IPS DF 19.7 (cell line): ENCODE measurements at regions not wholly inside any gene's neighbourhood (a gene's known extent, or its start where the extent isn't known, plus 50 kb on each side); places are given as distances from the start of the nearest gene placed in this dataset.
A peak's percentile ranks its signal among the peaks of the same experiment; 100 is the strongest.
"Not testable (repeated sequence)": the region's sequence is repeated elsewhere in the genome, so short reads cannot be mapped to it uniquely, and the experiment has no call there.

Experiments
- DNase-seq: peaks from one replicate; pipeline ENCODE4 v3.0.0-alpha.2; 2013; ENCODE audit warnings: low read depth, low spot score

DNA sequence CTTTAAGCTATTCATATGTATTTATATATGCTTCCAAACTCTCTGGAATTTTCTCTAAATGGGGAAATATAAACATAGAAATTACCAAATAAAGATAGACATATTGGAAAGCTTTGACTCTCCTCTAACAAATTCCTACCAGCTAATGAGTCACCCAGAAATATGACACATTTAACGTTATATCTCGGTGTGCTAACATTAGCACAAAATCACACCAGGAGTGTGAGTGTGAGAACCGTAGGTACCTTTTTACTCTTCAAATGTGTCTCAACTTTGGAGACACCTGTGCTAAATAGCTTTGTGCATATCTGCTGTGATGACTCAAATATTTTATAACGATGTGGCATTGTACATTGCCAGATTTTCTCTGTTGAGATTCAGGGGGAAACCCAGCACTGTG, 714.4 kb downstream of the METTL15 start:
- no peak for DNase-seq

DNA sequence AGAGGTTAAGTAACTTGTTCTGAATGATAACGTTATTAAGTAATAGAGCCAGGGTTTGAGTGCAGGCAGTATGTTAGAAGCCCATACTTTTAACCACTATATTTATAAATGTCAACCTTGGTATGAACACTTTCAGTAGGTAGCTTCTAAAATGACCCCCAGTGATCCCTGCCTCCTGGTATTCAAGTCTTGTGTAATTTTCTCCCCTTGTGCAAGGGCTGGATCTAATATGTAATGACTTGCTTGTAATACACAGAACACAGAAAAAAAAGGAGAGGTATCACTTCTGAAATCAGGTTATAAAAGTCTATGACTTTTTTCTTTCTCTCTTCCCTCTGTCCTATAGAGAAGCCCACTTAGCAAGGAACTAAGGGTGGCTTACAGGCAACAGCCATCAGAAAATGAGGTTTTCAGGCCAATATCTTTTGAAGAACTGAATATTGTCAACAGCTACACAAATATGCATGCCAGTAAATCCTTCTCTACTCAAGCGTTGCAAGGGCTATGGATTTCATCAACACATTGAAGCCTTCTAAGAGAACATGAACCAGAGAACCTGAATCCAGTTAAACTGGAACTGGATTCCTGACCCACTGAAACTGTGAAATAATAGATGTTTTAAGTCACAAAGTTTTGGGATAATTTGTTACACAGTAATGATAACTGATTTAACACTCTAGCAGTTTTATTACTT, 712.3 kb downstream of the METTL15 start:
- DNase-seq: no peak

DNA sequence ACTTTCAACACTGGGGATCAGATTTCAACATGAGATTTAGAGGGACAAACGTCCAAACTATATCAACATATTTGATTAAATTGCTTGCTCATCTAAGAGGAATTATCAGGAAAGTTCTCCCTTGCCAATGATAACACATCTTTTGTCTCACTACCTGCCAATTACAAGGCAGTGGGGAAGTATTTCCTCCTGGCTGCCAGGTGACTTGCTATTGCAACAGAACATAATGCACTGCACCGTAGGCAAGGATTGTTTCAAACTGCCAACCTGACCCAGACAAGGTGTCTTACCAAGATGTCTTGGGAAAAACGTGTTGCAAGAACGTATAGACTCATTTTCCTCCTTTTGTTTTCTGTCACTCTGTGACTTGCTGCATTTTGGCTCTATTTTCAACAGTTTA, 711.6 kb downstream of the METTL15 start:
- DNase-seq: no peak

DNA sequence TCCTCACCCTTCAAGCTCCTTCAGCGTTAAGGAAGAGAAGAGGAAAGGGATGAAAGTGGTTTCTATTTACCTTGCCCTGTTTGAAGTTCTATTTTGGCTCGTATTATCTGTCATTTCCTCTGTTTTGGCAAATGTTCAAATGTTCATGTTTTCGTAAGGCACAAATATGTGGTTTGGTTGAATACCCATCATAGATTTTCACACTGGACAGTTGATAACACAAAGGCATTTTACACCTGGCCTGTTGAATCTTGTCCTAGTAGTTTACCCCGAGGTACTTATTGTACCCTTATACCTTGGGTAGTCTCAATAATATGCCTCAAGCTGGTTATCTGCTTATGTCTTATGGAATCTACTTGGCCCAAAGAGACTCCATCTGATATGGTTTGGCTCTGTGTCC, 706.9 kb downstream of the METTL15 start:
- no peak for DNase-seq

DNA sequence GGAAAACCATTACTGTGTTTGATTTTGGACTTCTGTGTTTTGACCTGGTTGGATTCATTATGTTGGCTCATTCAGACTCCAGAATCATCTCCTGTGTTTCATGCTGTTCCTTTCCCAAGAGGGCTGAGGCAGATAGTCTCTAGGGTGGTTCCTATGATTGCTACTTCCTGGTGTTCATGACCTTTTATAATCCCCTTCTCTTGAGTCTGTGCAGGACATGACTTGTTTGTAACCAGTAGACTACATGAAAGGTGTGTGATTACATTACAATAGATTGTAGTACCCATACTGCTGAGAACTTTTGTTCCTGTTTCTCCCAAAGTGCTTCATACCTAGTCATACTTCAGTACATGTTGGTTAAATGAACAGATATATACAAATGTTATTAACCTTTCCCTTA, 700.6 kb downstream of the METTL15 start:
- no peak for DNase-seq

DNA sequence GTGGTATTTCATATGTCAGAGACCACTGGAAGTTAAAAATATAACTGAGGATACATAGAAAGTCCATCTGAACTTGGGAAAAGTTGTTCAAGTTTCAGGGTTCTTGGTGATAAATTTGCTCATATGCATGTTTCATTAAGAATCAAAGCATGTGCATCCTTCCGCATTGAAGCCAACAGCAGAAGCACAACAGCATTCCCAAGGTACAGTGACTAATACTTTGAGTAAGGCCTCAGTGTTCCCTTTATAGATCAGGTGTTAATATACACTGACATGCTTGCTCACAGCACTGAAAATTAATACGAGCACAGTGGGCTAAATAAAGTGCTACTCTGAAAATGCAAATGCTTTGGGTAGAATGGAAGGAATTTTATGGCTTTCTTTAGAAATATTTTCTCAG, 691.1 kb downstream of the METTL15 start:
- no peak for DNase-seq

DNA sequence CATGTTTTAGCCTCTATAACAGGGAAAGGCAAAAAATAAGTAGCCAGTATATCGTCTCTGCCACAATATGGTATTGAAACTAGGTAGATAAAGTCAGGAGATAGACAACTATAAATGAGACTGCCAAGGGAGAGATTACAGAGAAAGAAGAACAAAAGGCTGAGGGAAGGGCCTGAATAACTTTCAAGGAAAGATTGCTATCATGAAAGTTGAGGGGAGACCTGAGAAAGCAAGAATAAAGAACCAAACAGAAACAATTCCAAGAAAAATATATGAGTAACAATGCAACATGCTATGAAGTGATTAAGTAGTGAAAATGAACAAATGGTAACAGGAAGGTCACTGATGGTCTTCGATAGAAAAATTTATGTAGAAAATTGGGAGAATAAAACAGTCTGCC, 690.1 kb downstream of the METTL15 start:
- DNase-seq: no peak

DNA sequence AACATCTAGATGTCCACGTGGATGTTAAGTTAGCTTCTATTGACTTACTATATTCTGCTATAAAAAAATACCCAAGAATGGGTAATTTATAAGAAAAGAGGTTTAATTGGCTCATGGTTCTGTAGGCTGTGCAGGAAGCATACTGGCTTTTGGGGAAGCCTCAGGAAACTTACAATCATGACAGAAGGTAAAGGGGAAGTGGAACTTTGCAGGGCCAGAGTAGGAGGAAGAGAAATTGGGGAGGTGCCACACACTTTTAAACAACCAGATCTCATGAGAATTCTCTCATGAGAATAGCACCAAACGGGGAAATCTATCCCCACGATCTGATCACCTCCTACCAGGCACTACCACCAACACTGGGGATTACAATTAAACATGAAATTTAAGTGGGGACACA, 689.3 kb downstream of the METTL15 start:
- no peak for DNase-seq

DNA sequence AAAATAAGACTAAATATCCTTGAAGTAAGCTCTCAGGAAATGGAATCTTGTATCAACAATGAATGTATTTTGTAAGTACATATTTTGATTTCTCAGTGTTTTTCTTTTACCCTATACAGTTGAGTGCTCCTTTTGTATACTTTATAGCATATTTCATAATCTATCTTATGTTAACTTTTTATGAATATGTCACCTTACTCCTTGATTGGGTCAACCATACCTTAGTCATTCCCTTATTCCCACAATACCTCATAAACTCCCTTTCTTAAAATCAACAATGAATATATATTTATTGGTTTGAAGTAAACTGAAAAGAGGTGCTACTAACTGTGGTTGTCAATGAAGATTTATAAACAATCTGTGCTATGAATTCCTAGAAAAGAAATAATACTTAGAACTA, 686.2 kb downstream of the METTL15 start:
- DNase-seq: no peak

DNA sequence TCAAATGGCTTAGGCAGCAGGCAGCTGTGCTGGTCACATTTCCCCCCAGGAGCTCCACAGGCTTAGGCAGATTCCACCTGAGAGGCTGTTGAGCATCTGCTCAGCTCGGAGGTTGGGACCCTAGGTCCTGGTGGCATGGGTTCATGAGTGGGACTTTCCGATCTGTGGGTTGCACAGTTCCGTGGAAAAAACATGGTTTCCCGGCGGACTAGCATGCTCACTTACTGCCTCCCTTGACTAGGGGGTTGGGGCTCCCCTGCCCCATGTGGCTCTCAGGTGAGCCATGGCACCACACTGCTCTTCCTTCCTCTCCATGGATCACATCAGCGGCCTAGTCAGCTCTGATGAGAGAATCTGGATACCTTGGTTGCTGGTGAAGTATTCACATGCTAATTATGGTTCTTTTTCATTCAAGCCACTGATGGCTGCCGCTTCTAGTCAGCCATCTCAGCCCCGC, 685.1 kb downstream of the METTL15 start:
- DNase-seq: peak; percentile 85

DNA sequence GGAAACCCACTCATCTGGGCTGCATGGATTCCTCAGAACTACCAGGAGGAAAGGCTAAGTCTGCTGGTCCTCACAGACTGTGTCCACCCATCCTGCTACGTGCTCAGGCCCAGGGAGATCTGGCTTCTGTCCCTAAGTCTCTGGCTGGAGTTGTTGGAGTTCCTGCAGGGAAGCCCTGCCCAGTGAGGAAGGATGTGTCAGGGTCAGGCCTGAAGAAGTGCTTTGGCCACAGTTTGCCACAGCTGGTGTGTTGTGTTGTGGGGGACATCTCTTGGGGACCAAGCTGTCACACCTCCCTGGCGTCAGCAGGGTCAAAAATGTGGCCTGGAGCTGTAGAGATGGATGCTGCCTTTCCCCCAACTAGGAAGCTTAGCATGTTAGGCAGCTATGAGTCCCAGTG, 684.7 kb downstream of the METTL15 start:
- no peak for DNase-seq

DNA sequence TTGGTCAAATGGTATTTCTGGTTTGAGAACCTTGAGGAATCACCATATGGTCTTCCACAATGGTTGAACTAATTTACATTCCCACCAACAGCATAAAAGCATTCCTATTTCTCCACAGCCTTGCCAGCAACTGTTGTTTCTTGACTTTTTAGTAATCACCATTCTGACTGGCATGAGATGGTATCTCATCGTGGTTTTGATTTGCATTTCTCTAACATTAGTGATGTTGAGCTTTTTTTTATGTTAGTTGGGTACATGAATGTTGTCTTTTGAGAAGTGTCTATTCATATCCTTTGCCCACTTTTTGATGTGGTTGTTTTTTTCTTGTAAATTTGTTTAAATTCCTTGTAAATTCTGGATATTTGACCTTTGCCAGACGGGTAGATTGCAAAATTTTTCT, 679.7 kb downstream of the METTL15 start:
- DNase-seq: not testable (repeated sequence)

DNA sequence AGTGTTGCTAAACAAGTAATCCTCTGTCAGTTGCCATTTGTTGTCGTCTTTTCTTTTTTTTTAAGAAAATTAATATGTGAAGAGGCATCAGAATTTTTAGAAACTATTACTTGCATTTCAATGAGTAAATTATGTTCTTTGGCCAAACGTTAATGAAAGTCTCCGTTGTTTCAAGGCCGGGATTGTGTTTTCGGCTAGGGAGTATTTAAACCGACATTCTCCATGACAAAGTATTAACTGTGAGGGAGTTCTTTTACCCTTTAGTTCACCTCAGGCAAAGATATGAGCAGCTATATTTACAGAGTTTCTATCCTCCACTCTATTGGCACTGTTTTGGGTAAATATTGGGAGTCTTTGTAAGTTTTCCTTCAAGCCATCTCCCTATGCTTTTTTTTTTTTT, 668.9 kb downstream of the METTL15 start:
- DNase-seq: no peak

DNA sequence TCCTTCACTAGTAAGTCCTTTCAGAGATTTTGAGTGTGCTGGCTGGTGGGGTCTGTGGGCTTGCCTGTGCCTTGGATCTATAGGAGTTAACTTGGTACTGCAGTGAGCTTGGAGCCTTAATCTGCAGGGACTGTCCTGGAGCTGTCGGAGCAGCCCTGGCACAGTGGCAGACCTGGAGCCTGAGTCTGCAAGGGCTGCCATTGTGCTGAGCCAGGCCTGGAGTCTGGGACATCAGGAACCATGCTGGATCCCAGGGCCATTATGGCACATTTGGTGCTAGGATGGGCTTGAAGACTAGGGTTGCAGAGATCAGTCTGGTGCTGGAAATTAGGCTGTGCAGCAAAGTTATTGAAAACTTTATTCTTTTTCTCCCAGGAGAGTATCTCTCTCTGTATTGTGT, 665.4 kb downstream of the METTL15 start:
- DNase-seq: no peak

DNA sequence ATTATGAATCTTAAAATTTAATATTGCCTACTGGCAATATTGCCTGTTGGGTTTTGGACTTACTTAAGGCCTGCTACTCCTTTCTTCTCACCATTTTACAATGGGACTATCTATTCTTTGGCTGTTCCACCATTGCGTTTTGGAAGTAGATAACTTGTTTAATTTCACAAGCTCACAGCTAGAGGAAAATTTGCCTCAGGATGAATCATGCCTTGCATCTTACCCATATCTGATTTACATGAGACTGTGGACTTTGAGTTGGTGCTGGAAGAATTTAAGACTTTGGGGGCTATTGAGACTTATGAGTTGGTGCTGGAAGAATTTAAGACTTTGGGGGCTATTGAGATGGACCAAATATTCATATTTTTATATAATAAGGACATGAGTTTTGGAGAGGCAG, 662.6 kb downstream of the METTL15 start:
- DNase-seq: no peak

DNA sequence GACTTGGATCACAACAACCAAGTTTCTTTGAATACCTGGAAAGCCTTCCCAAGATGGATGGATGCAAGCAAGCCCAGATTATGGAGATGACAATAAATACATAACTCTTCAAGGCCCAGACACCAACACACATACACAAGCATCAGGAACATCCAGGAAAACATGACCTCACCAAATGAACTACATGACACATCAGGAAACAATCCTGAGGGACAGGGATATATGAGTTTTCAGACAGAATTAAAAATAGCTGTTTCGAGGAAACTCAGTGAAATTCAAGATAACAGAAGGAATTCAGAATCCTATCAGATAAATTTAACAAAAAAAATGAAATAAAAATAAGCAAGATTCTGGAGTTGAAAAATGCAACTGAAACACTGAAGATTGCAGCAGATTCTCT, 659.4 kb downstream of the METTL15 start:
- no peak for DNase-seq

DNA sequence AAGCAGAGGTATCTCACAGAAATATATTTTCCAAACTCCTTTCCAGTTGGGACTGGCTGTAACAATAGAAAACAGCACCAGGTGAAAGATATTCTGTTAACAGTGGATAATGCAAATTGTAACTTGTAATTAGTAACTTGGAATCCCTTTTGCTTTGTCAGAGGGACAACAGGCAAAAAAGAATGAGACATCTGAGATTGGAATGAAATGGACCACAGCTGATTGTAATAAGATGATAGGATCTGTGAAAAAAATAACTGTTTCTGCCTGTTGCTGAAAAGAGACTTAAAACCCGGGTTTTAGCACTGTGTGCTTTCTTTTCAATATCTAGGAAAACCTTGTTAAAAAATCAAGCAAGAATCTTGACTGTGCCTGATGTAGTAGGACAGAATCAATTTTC, 655.7 kb downstream of the METTL15 start:
- no peak for DNase-seq

DNA sequence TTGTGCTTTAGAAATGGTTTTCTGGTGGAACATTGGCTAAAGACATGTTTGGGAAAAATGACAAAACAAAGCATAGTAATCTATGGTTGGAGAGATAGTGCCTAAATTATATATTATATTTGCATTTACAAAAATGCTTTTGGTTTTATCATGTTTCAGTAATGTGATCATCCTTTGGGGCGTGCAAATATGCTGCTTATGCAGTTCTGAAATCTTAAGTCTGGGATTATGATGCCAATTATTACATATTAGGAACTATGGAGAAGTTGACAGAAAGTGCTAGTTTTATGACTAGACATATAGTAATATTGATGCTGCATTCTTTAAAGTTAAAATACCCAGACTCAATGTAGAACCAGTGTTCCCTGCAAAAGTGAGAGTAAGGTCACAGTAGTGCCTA, 655.0 kb downstream of the METTL15 start:
- no peak for DNase-seq

DNA sequence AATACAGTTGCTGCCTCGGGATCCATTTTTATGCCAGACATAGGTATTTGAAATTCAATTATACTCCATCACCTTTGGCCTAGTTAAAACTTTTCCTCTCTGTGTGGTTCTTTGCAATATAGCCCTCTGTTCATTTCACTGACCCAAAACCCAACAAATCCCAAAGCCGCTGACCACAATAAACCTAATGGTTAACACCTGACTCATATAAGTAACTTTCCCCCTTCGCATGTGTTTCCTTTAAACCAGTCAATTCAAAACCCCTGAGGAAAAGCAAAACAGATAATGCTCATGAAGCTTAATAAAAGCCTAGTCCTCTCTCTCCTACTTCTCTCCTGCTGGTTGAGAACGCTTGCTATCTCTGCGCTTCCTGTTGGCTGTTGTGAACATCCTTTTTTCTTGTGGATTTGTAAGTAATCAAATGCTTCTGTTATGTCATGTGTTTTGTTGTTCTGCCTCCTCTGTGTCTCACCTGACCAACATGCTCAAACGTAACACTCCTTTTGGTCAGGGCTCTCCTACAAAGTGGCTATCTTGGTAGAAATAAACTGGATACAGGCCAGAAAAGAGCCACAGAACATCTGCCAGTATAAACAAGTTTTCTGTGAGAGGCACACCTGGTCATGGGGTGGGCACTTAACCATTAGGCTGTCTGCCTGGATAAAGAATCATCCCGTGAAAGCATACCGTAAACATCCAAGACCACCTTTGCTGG, 652.6 kb downstream of the METTL15 start:
- DNase-seq: no peak

DNA sequence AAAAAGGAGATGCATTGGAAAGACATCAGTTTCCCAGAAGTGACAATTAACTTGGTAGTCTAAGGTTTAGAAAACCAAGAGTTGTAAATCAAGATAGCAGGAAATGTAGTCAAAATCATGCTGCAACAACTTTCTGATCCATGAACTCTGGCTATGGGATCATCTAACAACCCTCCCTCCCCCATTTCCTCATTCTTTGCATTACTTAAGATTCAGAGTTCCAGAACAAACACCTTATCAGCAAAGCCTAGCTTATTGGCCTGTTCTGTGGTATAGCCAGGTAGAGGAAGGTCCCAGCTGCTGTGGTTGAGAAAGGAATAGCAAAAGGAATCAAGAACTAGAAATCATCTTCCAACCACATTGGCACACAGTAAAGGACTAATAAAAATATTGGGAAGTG, 651.1 kb downstream of the METTL15 start:
- no peak for DNase-seq

DNA sequence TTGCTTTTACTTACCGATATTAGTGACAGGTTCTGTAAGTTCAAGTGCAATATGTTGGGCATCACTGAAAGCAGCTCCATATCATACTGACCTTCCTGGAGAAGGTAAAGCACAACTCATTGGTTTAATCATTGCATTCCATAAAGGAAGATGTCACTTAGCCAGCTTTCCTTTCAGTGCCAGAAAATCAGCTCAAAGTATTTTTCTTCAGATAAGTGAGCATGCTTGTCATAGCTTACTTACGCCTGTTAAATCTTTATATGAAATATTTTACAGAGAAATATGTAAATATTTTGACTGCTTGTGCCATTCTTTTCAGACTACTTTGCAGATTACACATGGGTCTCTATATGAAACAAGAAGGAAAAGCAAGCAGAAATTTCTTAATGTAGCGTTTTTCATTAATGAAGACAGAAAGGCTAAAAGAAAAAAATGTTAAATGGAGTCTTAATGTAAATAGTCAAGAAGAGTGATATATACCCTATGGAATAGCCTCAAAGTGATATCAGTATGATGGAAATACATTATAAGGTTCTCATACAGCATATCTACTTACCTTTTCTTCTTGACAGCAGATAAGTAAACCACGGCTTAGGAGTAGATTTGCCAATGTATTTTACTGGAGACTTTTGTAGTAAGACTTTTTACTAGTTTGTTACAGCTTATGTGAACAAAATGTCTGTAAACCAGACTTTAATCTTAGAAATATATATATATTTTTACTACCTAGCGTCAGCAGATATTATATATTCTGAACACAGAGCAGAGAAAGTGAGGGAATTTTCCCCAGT, 649.7 kb downstream of the METTL15 start:
- DNase-seq: no peak

DNA sequence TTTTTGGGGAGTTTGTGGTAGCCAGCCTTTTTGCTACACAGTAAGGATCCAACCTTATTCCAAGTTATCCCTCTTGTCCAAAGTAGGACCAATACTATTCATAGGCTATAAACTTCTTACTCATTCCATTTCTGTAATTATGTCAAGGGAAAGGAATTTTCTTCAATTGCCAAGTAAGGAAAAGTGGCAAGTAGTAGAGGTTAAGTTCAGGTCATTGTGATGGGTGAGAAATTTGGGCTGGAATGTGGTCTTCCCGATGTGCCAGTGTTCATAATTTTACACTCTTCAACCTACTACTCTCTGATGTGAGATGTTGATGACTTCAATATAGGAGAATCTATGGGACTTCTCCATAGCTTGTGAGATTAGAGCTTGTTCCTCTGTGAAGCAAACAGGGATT, 648.8 kb downstream of the METTL15 start:
- no peak for DNase-seq

DNA sequence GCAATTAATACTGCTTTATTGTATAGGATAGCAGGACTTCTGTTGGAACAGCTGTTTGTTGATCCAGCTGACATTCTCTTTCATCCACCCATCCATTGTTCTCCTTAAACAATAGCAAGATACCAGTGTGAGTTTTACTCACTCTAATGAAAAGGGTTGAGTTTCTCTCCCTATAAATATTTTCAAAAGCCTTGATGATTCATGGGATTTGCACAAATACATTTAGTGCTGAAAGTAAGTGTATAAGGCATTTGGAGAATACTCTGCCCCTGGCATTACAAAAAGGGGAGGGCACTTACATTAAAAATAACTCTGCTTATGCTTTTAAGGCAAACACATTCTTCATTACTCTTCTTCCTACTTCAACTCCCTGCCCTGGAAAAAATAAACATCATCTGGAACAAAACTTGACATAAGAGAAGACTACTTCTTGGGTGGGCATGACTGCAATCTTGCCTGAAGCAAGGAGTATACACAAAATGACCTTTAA, 634.9 kb downstream of the METTL15 start:
- no peak for DNase-seq
